ENCODE measurements at regions not wholly inside any gene's neighbourhood (a gene's known extent, or its start where the extent isn't known, plus 50 kb on each side); places are given as distances from the start of the nearest gene placed in this dataset.

DNA sequence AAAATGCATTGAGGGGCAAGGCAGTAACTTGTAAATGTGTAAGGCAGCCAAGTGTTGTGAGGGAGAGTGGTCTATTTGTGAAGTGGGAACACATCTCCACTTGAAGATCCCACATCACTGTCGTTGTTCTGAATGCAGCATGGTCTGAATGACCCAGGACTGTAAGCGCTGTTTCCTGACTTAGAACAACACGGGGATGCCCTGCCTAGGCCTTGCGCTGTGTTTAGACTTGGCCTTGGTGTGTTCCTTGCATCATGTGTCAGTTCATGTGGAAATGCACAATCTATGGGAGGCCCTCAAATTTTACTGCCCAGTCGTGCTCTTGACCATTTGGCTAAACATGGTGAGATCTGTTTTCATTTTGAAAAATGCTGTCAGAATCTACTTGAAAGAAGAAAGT is 205.1 kb downstream of the SOX11 start:
- no peak for TF ChIP-seq EZH2phosphoT487 (IDR thresholded peaks at IDR 0.05; ENCODE audit: borderline replicate concordance)
- TF ChIP-seq, protein P1, sequence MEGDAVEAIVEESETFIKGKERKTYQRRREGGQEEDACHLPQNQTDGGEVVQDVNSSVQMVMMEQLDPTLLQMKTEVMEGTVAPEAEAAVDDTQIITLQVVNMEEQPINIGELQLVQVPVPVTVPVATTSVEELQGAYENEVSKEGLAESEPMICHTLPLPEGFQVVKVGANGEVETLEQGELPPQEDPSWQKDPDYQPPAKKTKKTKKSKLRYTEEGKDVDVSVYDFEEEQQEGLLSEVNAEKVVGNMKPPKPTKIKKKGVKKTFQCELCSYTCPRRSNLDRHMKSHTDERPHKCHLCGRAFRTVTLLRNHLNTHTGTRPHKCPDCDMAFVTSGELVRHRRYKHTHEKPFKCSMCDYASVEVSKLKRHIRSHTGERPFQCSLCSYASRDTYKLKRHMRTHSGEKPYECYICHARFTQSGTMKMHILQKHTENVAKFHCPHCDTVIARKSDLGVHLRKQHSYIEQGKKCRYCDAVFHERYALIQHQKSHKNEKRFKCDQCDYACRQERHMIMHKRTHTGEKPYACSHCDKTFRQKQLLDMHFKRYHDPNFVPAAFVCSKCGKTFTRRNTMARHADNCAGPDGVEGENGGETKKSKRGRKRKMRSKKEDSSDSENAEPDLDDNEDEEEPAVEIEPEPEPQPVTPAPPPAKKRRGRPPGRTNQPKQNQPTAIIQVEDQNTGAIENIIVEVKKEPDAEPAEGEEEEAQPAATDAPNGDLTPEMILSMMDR (conservative IDR thresholded peaks at IDR 0.05; ENCODE audit: low read length), result no peak

Measured in Loucy (cell line).